Activated CD4-positive, alpha-beta memory T cell treated with anti-CD3 and anti-CD28 coated beads for 36 hours (primary cell): ENCODE measurements at regions not wholly inside any gene's neighbourhood (a gene's known extent, or its start where the extent isn't known, plus 50 kb on each side); places are given as distances from the start of the nearest gene placed in this dataset.
"Not testable (repeated sequence)": the region's sequence is repeated elsewhere in the genome, so short reads cannot be mapped to it uniquely, and the experiment has no call there.

Experiments
- CTCF ChIA-PET: fragments of 350-600 bp; sonication (Branson Sonifier 250); formaldehyde crosslinking; loops from one replicate; lab custom pipeline; 2021; ENCODE audit warnings: antibody characterized with exemption, inconsistent platforms; lab: Charles Lee
- POLR2A ChIA-PET: fragments of 350-600 bp; sonication (Branson Sonifier 250); formaldehyde crosslinking; loops from one replicate; lab custom pipeline; 2021; ENCODE audit warnings: antibody characterized with exemption; lab: Charles Lee
- DNase-seq: peaks from one replicate; pipeline ENCODE4 v3.0.0-alpha.2; 2020
- H3K27ac Mint-ChIP-seq: one replicate; pipeline ENCODE4 v1.8.0; 2021; ENCODE audit warnings: mixed read lengths
- H3K27me3 Mint-ChIP-seq: one replicate; pipeline ENCODE4 v1.8.0; 2021; ENCODE audit warnings: mixed read lengths
- H3K36me3 Mint-ChIP-seq: one replicate; pipeline ENCODE4 v1.8.0; 2021; ENCODE audit warnings: mixed read lengths
- H3K4me1 Mint-ChIP-seq: one replicate; pipeline ENCODE4 v1.8.0; 2021; ENCODE audit warnings: low read depth, mixed read lengths
- H3K4me3 Mint-ChIP-seq: one replicate; pipeline ENCODE4 v1.8.0; 2021; ENCODE audit warnings: mild to moderate bottlenecking, mixed read lengths
- H3K9me3 Mint-ChIP-seq: one replicate; pipeline ENCODE4 v1.8.0; 2021; ENCODE audit warnings: mixed read lengths
- intact Hi-C: fragments of 100-400 bp; cut with micrococcal nuclease; formaldehyde crosslinking; loops from one replicate; pipeline ENCODE4 v1.15.1; 2023

DNA sequence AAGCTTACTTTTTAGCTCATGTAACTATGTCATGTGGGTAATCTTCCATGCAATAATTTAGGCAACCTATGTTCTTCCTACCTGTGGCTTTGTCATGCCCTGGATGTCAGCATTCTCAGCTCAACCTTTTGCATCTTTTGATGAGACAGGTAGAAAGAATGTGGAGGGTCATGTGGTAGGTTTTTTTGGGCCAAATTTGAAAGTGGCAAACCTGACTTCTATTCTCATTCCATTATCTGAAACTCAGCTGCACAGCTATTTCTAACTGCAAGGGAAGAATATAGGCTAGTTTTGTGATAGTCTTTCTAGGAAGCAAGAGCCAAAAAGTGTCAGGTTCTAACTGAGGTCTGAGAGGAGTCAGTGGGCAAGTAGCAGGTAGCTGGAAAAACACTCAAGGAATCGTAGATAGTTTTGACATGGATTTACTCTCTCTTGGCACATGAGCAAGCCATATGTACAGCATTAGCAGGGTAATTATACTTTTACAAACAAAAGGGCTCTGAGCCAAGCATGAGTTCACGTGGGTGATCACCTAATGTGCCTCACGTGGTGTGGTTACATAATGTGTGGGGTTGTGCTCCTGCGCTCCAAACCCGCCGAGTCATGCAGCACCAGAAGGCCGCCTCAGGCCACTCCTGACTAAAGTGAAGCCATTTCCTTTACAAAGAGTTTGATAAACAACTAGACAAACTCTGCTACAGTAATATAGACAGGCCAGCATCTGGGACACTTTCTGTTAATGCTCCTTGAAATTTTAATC is 1013.8 kb downstream of the PLA2G4A start:
- H3K36me3 Mint-ChIP-seq: no peaks in the 10 kb centered on the region
- no peaks in the 10 kb centered on the region for H3K4me1 Mint-ChIP-seq
- intact Hi-C loops: no loop called here
- no peak for DNase-seq
- H3K9me3 Mint-ChIP-seq: peaks cover 6% of the 10 kb centered on the region
- CTCF ChIA-PET: no interaction called here
- H3K4me3 Mint-ChIP-seq: no peak overlapping the region
- POLR2A ChIA-PET: no interaction called here
- H3K27ac Mint-ChIP-seq: no peak overlapping the region
- no peaks in the 10 kb centered on the region for H3K27me3 Mint-ChIP-seq

DNA sequence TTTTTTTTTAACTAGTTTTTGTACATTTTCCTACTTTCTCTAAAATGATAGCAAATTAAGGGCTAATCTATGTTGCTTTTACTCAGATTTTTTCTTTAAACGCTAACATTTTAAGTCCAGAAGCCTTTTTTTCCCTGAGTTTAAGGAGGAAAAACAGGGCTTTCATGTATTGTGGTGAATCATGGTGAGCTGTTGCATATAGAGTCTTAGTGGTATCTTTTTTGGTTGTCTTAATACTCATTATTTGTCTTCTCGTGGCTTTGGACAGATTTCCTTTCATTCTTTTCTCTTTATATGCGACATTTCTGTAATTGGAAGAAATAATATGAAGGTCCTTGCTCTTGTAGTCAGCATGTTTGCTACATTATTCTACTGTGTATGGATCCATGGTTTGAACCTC is 1015.6 kb downstream of the PLA2G4A start:
- intact Hi-C loops: no loop called here
- no peak overlapping the region for H3K4me3 Mint-ChIP-seq
- ChIA-PET CTCF (no interaction called here), POLR2A (no interaction called here)
- H3K9me3 Mint-ChIP-seq: peaks cover 7% of the 10 kb centered on the region
- H3K27me3 Mint-ChIP-seq: no peaks in the 10 kb centered on the region
- DNase-seq: no peak
- no peak overlapping the region for H3K27ac Mint-ChIP-seq
- H3K36me3 Mint-ChIP-seq: no peaks in the 10 kb centered on the region
- H3K4me1 Mint-ChIP-seq: no peaks in the 10 kb centered on the region

DNA sequence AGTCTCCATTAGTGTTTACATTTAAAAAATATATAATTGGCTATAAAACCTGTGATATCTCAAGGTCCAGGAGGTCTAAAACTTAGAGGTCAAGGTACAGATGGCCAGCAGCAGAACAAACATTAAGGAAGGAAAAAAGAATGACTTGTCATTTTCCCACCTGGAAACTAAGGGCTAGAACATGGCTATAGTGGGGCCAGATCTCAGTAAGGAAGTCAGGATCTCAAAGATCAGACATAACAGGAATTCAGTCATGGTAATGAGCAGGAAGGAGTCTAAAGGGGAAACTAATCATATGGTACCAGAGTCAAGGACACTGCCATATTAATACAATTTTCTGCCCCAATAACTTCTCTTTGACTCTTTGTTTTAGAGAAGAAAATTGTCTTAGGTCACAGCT is 1018.8 kb downstream of the PLA2G4A start:
- no peaks in the 10 kb centered on the region for H3K27me3 Mint-ChIP-seq
- no peak overlapping the region for H3K27ac Mint-ChIP-seq
- ChIA-PET CTCF (no interaction called here), POLR2A (no interaction called here)
- intact Hi-C loops: no loop called here
- H3K9me3 Mint-ChIP-seq: peaks cover 13% of the 10 kb centered on the region
- DNase-seq: no peak
- H3K4me3 Mint-ChIP-seq: no peak overlapping the region
- H3K4me1 Mint-ChIP-seq: no peaks in the 10 kb centered on the region
- H3K36me3 Mint-ChIP-seq: no peaks in the 10 kb centered on the region

GRCh38 chr1:187848321-187848720 is 1019.6 kb downstream of the PLA2G4A start:
- ChIA-PET CTCF (no interaction called here), POLR2A (no interaction called here)
- Mint-ChIP-seq H3K4me1 (no peaks in the 10 kb centered on the region), H3K4me3 (no peak overlapping the region), H3K27me3 (no peaks in the 10 kb centered on the region), H3K27ac (no peak overlapping the region), H3K9me3 (peaks cover 11% of the 10 kb centered on the region), H3K36me3 (no peaks in the 10 kb centered on the region)
- no peak for DNase-seq
- intact Hi-C loops: no loop called here

DNA sequence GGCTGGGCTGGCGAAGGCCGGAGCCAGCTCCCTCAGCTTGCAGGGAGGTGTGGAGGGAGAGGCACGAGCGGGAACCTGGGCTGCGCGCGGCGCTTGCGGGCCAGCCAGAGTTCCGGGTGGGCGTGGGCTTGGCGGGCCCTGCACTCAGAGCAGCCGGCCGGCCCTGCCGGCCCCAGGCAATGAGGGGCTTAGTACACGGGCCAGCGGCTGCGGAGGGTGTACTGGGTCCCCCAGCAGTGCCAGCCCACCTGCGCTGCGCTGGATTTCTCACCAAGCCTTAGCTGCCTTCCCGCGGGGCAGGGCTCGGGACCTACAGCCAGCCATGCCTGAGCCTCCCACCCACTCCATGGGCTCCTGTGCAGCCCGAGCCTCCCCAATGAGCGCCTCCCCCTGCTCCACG is 1021.4 kb downstream of the PLA2G4A start:
- H3K4me3 Mint-ChIP-seq, DNase-seq, CTCF ChIA-PET, H3K27ac Mint-ChIP-seq, H3K4me1 Mint-ChIP-seq, H3K27me3 Mint-ChIP-seq, intact Hi-C loops, H3K36me3 Mint-ChIP-seq, POLR2A ChIA-PET: not testable (repeated sequence)
- peaks cover 14% of the 10 kb centered on the region for H3K9me3 Mint-ChIP-seq

GRCh38 chr1:187853505-187853904 is 1024.8 kb downstream of the PLA2G4A start:
- H3K27ac Mint-ChIP-seq: no peak overlapping the region
- POLR2A ChIA-PET: no interaction called here

GRCh38 chr1:187854457-187854856 is 1025.7 kb downstream of the PLA2G4A start:
- intact Hi-C loops: no loop called here
- POLR2A ChIA-PET: no interaction called here
- CTCF ChIA-PET: no interaction called here
- Mint-ChIP-seq H3K4me3 (no peak overlapping the region), H3K9me3 (peaks cover 16% of the 10 kb centered on the region), H3K36me3 (no peaks in the 10 kb centered on the region), H3K27me3 (no peaks in the 10 kb centered on the region), H3K27ac (no peak overlapping the region), H3K4me1 (no peaks in the 10 kb centered on the region)
- DNase-seq: no peak

More at GRCh38 chr1:187853505-187853904, 1024.8 kb downstream of the PLA2G4A start:
- no peaks in the 10 kb centered on the region for H3K27me3 Mint-ChIP-seq
- CTCF ChIA-PET: no interaction called here
- no peaks in the 10 kb centered on the region for H3K36me3 Mint-ChIP-seq
- peaks cover 19% of the 10 kb centered on the region for H3K9me3 Mint-ChIP-seq
- no peak for DNase-seq
- no peaks in the 10 kb centered on the region for H3K4me1 Mint-ChIP-seq
- H3K4me3 Mint-ChIP-seq: no peak overlapping the region
- intact Hi-C loops: no loop called here

GRCh38 chr1:187862506-187862905 is 1033.8 kb downstream of the PLA2G4A start:
- intact Hi-C loops: no loop called here
- Mint-ChIP-seq H3K27me3 (no peaks in the 10 kb centered on the region), H3K4me3 (no peak overlapping the region), H3K36me3 (no peaks in the 10 kb centered on the region), H3K9me3 (peaks cover 5% of the 10 kb centered on the region), H3K4me1 (no peaks in the 10 kb centered on the region), H3K27ac (no peak overlapping the region)
- DNase-seq: no peak
- ChIA-PET POLR2A (no interaction called here), CTCF (no interaction called here)

DNA sequence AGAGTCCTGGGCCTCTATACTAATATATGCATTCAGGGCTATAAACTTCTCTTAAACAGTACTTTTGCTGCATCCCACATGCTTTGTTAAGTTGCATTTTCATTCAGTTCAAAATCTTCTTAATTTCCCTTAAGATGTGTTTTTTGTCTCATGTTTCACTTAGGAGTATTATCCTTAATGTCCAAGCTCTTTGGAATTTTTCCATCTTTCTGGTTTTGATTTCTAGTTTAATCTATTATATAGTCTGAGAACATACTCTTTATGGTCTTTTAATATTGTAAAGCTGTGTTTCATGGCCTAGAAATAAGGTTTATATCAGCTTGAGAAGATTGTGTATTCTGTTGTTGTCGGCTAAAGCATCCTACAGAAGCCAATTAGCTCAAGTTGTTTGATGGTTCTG is 1041.8 kb downstream of the PLA2G4A start:
- DNase-seq: no peak
- Mint-ChIP-seq H3K36me3 (no peaks in the 10 kb centered on the region), H3K4me1 (no peaks in the 10 kb centered on the region), H3K9me3 (peaks cover 8% of the 10 kb centered on the region), H3K27me3 (no peaks in the 10 kb centered on the region), H3K4me3 (no peak overlapping the region), H3K27ac (no peak overlapping the region)
- ChIA-PET CTCF (no interaction called here), POLR2A (no interaction called here)
- intact Hi-C loops: no loop called here

DNA sequence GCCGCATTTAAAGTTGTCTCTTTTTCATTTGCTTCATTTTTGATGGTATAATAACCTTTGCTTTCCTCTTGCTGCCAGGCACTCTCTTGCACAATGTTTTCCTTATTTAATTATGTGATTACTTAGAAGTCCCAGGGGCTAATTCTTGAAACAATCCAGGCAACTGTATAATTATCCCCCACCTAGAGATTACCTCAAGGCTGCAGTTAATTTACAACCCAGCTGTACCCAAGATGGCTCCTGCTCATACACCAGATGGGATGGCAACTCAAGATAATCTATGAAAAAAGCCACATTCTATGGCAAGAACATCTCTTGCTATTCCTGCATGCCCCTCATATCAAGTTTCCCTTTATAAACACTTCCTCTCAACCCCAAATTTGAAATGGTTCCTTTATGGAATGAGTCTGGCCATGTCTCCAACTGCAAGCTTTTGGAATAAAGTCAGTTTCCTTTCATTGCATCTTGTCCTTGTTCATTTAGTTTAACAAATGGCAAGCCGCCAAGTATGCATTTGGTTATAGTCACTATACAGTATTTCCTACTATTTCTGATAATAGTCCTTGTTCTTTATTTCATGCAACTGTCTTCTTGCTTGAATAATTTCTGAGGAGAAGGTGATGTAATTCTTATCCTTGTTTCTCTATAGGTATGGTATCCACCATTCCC is 1042.6 kb downstream of the PLA2G4A start:
- H3K36me3 Mint-ChIP-seq: no peaks in the 10 kb centered on the region
- no peaks in the 10 kb centered on the region for H3K4me1 Mint-ChIP-seq
- DNase-seq: no peak
- H3K27ac Mint-ChIP-seq: no peak overlapping the region
- H3K27me3 Mint-ChIP-seq: no peaks in the 10 kb centered on the region
- intact Hi-C loops: no loop called here
- CTCF ChIA-PET: no interaction called here
- POLR2A ChIA-PET: no interaction called here
- H3K4me3 Mint-ChIP-seq: no peak overlapping the region
- H3K9me3 Mint-ChIP-seq: peaks cover 8% of the 10 kb centered on the region

DNA sequence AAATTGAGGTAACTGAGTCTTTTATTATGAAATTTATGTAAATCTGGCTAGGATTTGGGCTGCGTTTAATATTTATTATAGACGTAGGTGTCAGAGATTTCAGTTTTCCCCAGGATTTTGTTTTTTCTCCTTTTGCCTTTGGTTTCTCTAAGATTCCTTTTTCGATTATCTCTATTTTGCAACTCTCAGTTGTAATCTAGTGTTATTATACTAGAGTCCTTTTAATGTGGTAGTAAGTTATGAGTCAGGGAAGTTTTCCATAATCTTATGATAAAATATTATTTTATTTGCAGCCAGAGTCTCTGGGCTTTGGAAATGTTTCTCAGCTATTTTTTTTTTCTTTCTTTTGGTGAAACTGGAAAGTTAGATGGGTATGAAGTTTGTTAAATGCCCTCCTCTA is 1043.8 kb downstream of the PLA2G4A start:
- Mint-ChIP-seq H3K4me1 (no peaks in the 10 kb centered on the region), H3K9me3 (peaks cover 13% of the 10 kb centered on the region), H3K27ac (no peak overlapping the region), H3K27me3 (no peaks in the 10 kb centered on the region), H3K4me3 (no peak overlapping the region), H3K36me3 (no peaks in the 10 kb centered on the region)
- CTCF ChIA-PET: no interaction called here
- DNase-seq: no peak
- intact Hi-C loops: no loop called here
- POLR2A ChIA-PET: no interaction called here

- Mint-ChIP-seq H3K4me1 (no peaks in the 10 kb centered on the region), H3K4me3 (no peak overlapping the region), H3K27me3 (no peaks in the 10 kb centered on the region), H3K36me3 (no peaks in the 10 kb centered on the region), H3K27ac (no peak overlapping the region), H3K9me3 (peaks cover 14% of the 10 kb centered on the region)
- POLR2A ChIA-PET: no interaction called here
- intact Hi-C loops: no loop called here
- CTCF ChIA-PET: no interaction called here
- no peak for DNase-seq
Measured at GRCh38 chr1:187873126-187873525, 1044.4 kb downstream of the PLA2G4A start.

- ChIA-PET CTCF (no interaction called here), POLR2A (no interaction called here)
- DNase-seq: no peak
- Mint-ChIP-seq H3K9me3 (peaks cover 15% of the 10 kb centered on the region), H3K36me3 (no peaks in the 10 kb centered on the region), H3K4me1 (no peaks in the 10 kb centered on the region), H3K4me3 (no peak overlapping the region), H3K27ac (no peak overlapping the region), H3K27me3 (no peaks in the 10 kb centered on the region)
- intact Hi-C loops: no loop called here
Measured at GRCh38 chr1:187876775-187877174, 1048.0 kb downstream of the PLA2G4A start.
